SK-N-SH treated with all-trans-retinoic acid at 6 μM for 48 hours (cell line): ENCODE measurements at regions not wholly inside any gene's neighbourhood (a gene's known extent, or its start where the extent isn't known, plus 50 kb on each side); places are given as distances from the start of the nearest gene placed in this dataset.

Source experiments
- RARB ChIP-seq: fragments of 250-450 bp; sonication (Bioruptor Pico); IDR thresholded peaks from 2 replicates; pipeline ENCODE4 v1.8.0; 2021; ENCODE audit warnings: mild to moderate bottlenecking, moderate library complexity
- ZNF70 ChIP-seq: fragments of 450-650 bp; formaldehyde crosslinking; IDR thresholded peaks from 2 replicates; pipeline ENCODE4 v1.5.0; 2020; ENCODE audit warnings: mild to moderate bottlenecking, moderate library complexity

DNA sequence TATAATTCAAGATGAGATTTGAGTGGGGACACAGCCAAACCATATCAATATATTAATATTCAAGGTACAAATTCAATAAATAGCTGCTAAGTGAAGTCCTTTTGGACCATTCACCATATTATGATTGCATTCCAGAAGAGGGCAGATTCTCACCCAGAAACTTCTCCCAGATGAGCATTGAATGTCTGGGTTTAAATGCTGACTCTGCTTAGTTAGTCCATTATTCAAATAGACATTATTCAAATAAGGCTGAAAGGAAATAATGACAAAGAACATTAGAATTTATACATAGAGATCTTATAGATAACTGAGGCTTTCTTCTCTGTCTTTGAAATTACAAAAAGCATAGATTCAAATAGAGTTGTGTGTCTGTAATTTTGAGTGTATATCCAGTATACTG is 579.4 kb upstream of the SLC8A1 start:
- no peak for TF ChIP-seq ZNF70 (CRISPR knock-in tag)
- no peak for TF ChIP-seq RARB
